ENCODE measurements at regions not wholly inside any gene's neighbourhood (a gene's known extent, or its start where the extent isn't known, plus 50 kb on each side); places are given as distances from the start of the nearest gene placed in this dataset.

- DNase-seq, result no peak
Observed at GRCh38 chr12:125373375-125373774, 308.1 kb downstream of the AACS start.

- DNase-seq, result no peak
Observed at GRCh38 chr12:125376422-125376821, 311.2 kb downstream of the AACS start.

GRCh38 chr12:125377093-125377492 is 311.9 kb downstream of the AACS start:
- DNase-seq, result no peak

- peak; percentile 4 for DNase-seq
Observed at GRCh38 chr12:125381373-125381772, 316.1 kb downstream of the AACS start.

GRCh38 chr12:125382926-125383325 is 317.7 kb downstream of the AACS start:
- no peak for DNase-seq

- no peak for DNase-seq
Observed at GRCh38 chr12:125386652-125387051, 321.4 kb downstream of the AACS start.

GRCh38 chr12:125387206-125387605 is 322.0 kb downstream of the AACS start:
- DNase-seq, result no peak

GRCh38 chr12:125389061-125389697 is 323.9 kb downstream of the AACS start:
- no peak for DNase-seq

- no peak for DNase-seq
Observed at GRCh38 chr12:125393569-125393968, 328.3 kb downstream of the AACS start.

GRCh38 chr12:125395583-125396215 is 330.5 kb downstream of the AACS start:
- no peak for DNase-seq

GRCh38 chr12:125399489-125399888 is 334.3 kb downstream of the AACS start:
- no peak for DNase-seq

- peak; percentile 70 for DNase-seq
Observed at GRCh38 chr12:125402874-125403789, 337.9 kb downstream of the AACS start.

GRCh38 chr12:125403843-125404242 is 338.6 kb downstream of the AACS start:
- no peak for DNase-seq

- DNase-seq, result no peak
Observed at GRCh38 chr12:125406131-125406530, 340.9 kb downstream of the AACS start.

GRCh38 chr12:125408718-125409117 is 343.5 kb downstream of the AACS start:
- DNase-seq, result no peak

- DNase-seq, result no peak
Observed at GRCh38 chr12:125412506-125412905, 347.3 kb downstream of the AACS start.

GRCh38 chr12:125417446-125417845 is 352.2 kb downstream of the AACS start:
- no peak for DNase-seq

- peak; percentile 64 for DNase-seq
Observed at GRCh38 chr12:125418902-125419564, 353.8 kb downstream of the AACS start.

GRCh38 chr12:125424909-125425308 is 359.7 kb downstream of the AACS start:
- no peak for DNase-seq

GRCh38 chr12:125431516-125431915 is 366.3 kb downstream of the AACS start:
- no peak for DNase-seq

GRCh38 chr12:125434131-125434530 is 368.9 kb downstream of the AACS start:
- DNase-seq, result no peak

GRCh38 chr12:125434936-125435443 is 369.8 kb downstream of the AACS start:
- DNase-seq, result no peak

- DNase-seq, result no peak
Observed at GRCh38 chr12:125435871-125436270, 370.6 kb downstream of the AACS start.

Measured in hematopoietic multipotent progenitor cell treated with erythropoietin and hydrocortisone succinate and interleukin-3 and kit ligand, for 4 days (in vitro differentiated cells).